OCI-LY7 (cell line): ENCODE measurements at regions not wholly inside any gene's neighbourhood (a gene's known extent, or its start where the extent isn't known, plus 50 kb on each side); places are given as distances from the start of the nearest gene placed in this dataset.

ENCODE experiments used
- BruUV-seq: library from RNA; stranded (reverse); fragments of 400-500 nt; replicated peaks from 2 replicates; lab custom pipeline; 2021; lab: Mats Ljungman, UMichigan
- CTCF ChIA-PET: fragments of 300-600 bp; sonication (Branson Sonifier 250); formaldehyde crosslinking; loops from one replicate; lab custom pipeline; 2022; ENCODE audit warnings: antibody characterized with exemption; ENCODE audit not compliant: unreplicated experiment; lab: Charles Lee
- POLR2A ChIA-PET: fragments of 300-600 bp; sonication (Branson Sonifier 250); formaldehyde crosslinking; loops from one replicate; lab custom pipeline; 2022; ENCODE audit warnings: antibody characterized with exemption; lab: Charles Lee
- DNase-seq: peaks from one replicate; pipeline ENCODE4 v3.0.0-alpha.2; 2015; ENCODE audit warnings: low spot score
- H2AFZ ChIP-seq: fragments of 200-600 bp; sonication (generic), shearing (Covaris generic); 2 replicates; pipeline ENCODE4 v1.6.1; 2014; ENCODE audit warnings: mild to moderate bottlenecking, antibody characterized with exemption, low read length, moderate library complexity
- H3K27ac ChIP-seq: fragments of 200-600 bp; sonication (generic); 2 replicates; pipeline ENCODE4 v1.5.1; 2014; ENCODE audit warnings: mixed run types, low read depth, mild to moderate bottlenecking, moderate library complexity, low read length, inconsistent platforms; ENCODE audit not compliant: poor library complexity, severe bottlenecking
- H3K36me3 ChIP-seq: fragments of 200-600 bp; sonication (generic); 2 replicates; pipeline ENCODE4 v1.6.1; 2014; ENCODE audit warnings: mild to moderate bottlenecking, antibody characterized with exemption, low read length, moderate library complexity, mixed read lengths; ENCODE audit not compliant: insufficient read depth
- H3K4me1 ChIP-seq: fragments of 200-600 bp; sonication (generic); 2 replicates; pipeline ENCODE4 v1.5.1; 2014; ENCODE audit warnings: mild to moderate bottlenecking, low read length; ENCODE audit not compliant: insufficient read depth, poor library complexity, severe bottlenecking
- H3K4me2 ChIP-seq: fragments of 200-600 bp; sonication (generic); 2 replicates; pipeline ENCODE4 v1.6.1; 2014; ENCODE audit warnings: mild to moderate bottlenecking, low read length
- H3K4me3 ChIP-seq: fragments of 200-600 bp; sonication (generic); 2 replicates; pipeline ENCODE4 v1.5.1; 2014; ENCODE audit warnings: mild to moderate bottlenecking, low read depth, low read length; ENCODE audit not compliant: poor library complexity, severe bottlenecking
- H3K79me2 ChIP-seq: fragments of 200-600 bp; sonication (generic); 2 replicates; pipeline ENCODE4 v1.6.1; 2016; ENCODE audit warnings: low read depth, mild to moderate bottlenecking, low read length, moderate library complexity, mixed read lengths; ENCODE audit not compliant: insufficient read depth
- H3K9me2 ChIP-seq: fragments of 200-600 bp; sonication (generic); 2 replicates; pipeline ENCODE4 v1.6.1; 2016; ENCODE audit warnings: mild to moderate bottlenecking, low read length, mixed read lengths; ENCODE audit not compliant: insufficient read depth
- H3K9me3 ChIP-seq: fragments of 200-600 bp; sonication (generic); 2 replicates; pipeline ENCODE4 v1.6.1; 2014; ENCODE audit warnings: mild to moderate bottlenecking, mixed run types, low read length, mixed read lengths
- H4K20me1 ChIP-seq: fragments of 200-600 bp; sonication (generic); 2 replicates; pipeline ENCODE4 v1.6.1; 2014; ENCODE audit warnings: mild to moderate bottlenecking, antibody characterized with exemption, low read length, moderate library complexity, mixed read lengths; ENCODE audit not compliant: insufficient read depth
- CTCF ChIP-seq: fragments of 200-600 bp; sonication (generic); conservative IDR thresholded peaks from 2 replicates; pipeline ENCODE4 v1.5.1; 2014; ENCODE audit warnings: mild to moderate bottlenecking, antibody characterized with exemption, low read length, moderate library complexity, mixed read lengths
- EZH2phosphoT487 ChIP-seq: fragments of 200-600 bp; sonication (generic); IDR thresholded peaks from 2 replicates; pipeline ENCODE4 v1.6.1; 2018; ENCODE audit warnings: low read depth, borderline replicate concordance, mild to moderate bottlenecking, mixed run types, antibody characterized with exemption, low read length, moderate library complexity, mixed read lengths
- intact Hi-C: fragments of 100-400 bp; cut with micrococcal nuclease; formaldehyde crosslinking; loops from one replicate; pipeline ENCODE4 v1.10.0; 2022; ENCODE audit not compliant: unreplicated experiment

GRCh38 chr19:56988299-56988698 lies 131.5 kb upstream of the USP29 start:
- no peak overlapping the region for H2AFZ ChIP-seq
- H3K9me3 ChIP-seq: peaks cover 8% of the 10 kb centered on the region; the same call in 1 of the 2 replicates
- ChIA-PET POLR2A (no interaction called here), CTCF (no interaction called here)
- no TSS peak for BruUV-seq
- H3K4me1 ChIP-seq: no peaks in the 10 kb centered on the region
- DNase-seq: no peak
- no peak overlapping the region for H3K4me2 ChIP-seq
- TF ChIP-seq EZH2phosphoT487 (no peak), CTCF (no peak)
- H3K9me2 ChIP-seq: no peaks in the 10 kb centered on the region
- no peaks in the 10 kb centered on the region for H3K36me3 ChIP-seq
- no peak overlapping the region for H3K27ac ChIP-seq
- H4K20me1 ChIP-seq: no peaks in the 10 kb centered on the region
- intact Hi-C loops: no loop called here
- H3K79me2 ChIP-seq: no peaks in the 10 kb centered on the region
- H3K4me3 ChIP-seq: no peak overlapping the region

- Histone ChIP-seq H4K20me1 (no peaks in the 10 kb centered on the region), H2AFZ (no peak overlapping the region), H3K9me3 (peaks cover 4% of the 10 kb centered on the region; the same call in 1 of the 2 replicates), H3K79me2 (no peaks in the 10 kb centered on the region), H3K27ac (no peak overlapping the region), H3K4me1 (no peaks in the 10 kb centered on the region), H3K9me2 (no peaks in the 10 kb centered on the region), H3K36me3 (no peaks in the 10 kb centered on the region), H3K4me3 (no peak overlapping the region), H3K4me2 (no peak overlapping the region)
- intact Hi-C loops: no loop called here
- TF ChIP-seq EZH2phosphoT487: no peak
- TF ChIP-seq CTCF: no peak
- POLR2A ChIA-PET: no interaction called here
- CTCF ChIA-PET: no interaction called here
- DNase-seq: no peak
- BruUV-seq: no TSS peak
Measured at GRCh38 chr19:56991912-56992311, 127.9 kb upstream of the USP29 start.

GRCh38 chr19:56993851-56994250 lies 125.9 kb upstream of the USP29 start:
- no TSS peak for BruUV-seq
- ChIA-PET CTCF (no interaction called here), POLR2A (no interaction called here)
- Histone ChIP-seq H3K4me2 (no peak overlapping the region), H3K36me3 (no peaks in the 10 kb centered on the region), H3K4me3 (no peak overlapping the region), H3K79me2 (no peaks in the 10 kb centered on the region), H4K20me1 (no peaks in the 10 kb centered on the region), H3K27ac (no peak overlapping the region), H2AFZ (no peak overlapping the region), H3K4me1 (no peaks in the 10 kb centered on the region), H3K9me3 (peaks cover 4% of the 10 kb centered on the region; the same call in 1 of the 2 replicates), H3K9me2 (no peaks in the 10 kb centered on the region)
- DNase-seq: no peak
- TF ChIP-seq CTCF: no peak
- TF ChIP-seq EZH2phosphoT487: no peak
- intact Hi-C loops: no loop called here
